ENCODE measurements at regions not wholly inside any gene's neighbourhood (a gene's known extent, or its start where the extent isn't known, plus 50 kb on each side); places are given as distances from the start of the nearest gene placed in this dataset.

DNA sequence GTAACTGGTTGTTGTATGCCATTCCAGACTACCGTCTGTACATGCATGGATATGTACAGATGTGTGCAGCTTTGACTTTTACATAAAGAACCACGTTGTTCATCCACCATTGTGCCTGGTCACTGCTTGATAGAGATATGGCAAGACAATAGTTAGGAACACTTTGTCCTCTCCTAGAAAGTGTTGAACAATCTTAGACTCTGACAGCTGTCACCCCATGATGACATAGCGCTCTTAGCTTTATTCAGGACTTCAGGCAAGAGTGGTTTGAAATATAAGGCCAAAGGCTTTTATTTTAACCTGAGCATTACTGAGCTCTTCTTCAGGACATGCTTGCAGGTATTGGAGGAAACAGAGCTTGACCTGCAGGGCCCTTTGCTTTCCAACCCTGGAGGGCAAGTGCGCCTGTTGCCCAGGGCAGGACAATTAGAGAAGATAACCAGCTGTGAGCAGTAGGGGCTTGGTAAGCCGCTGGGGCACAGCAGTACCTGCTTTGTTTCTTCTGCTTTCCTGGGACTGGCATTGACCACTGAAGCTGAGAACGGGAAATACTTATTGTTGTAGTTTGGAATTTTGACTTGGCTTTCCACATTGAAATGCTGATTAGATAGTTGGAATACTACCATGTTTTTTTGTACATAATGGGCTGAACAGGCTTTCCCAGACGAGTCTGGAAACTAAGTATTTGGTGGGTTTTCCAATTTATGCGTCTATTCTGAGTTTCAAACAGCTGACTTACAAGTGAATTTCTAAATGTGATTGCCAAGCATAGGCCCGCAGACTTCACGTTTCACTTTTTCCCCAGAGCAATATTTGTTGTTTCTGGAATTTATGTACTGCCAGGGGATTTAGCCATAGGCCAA lies 51.1 kb downstream of the GARRE1 start:
- DNase-seq: no peak

DNA sequence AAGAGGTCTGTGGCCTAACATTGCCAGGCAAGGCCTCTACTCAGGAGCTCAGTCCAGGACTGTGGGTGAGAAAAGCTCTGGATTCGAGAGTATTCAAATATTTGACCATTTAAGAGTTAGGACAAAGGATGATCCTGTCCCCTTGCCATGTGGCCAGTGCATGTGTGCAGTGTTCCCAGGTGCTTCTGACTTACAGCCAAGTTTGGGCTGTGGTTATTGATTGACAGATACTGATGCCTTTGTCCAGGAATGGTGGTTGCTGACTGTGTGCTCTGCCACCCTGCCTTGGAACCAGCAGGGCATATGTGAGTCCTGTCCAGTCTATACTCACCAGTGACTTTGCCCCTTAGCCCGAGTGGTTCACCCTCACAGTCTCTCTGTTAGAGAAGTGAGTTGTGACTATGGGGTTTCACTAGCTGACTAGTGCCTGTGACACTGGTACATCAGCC lies 51.9 kb downstream of the GARRE1 start:
- no peak for DNase-seq

DNA sequence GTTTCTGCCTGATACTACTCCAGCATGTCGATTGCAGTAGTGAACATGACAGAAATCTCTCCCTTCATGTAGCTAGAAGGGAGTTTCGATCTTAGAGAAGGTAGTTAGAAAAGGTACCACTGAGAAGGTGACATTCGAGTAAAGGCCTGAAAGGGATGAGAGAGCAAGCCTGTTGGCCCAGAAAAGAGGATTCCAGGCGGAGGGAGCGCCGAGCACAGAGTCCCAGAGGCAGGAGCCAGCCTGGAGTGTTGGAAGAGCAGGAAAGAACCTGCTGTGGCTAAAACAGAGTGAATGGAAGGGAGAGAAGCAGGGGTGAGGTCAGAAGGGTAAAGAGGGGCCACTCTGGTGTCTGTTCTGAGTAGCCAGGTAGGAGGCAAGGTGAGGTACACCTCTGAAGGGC lies 52.5 kb downstream of the GARRE1 start:
- DNase-seq: no peak

DNA sequence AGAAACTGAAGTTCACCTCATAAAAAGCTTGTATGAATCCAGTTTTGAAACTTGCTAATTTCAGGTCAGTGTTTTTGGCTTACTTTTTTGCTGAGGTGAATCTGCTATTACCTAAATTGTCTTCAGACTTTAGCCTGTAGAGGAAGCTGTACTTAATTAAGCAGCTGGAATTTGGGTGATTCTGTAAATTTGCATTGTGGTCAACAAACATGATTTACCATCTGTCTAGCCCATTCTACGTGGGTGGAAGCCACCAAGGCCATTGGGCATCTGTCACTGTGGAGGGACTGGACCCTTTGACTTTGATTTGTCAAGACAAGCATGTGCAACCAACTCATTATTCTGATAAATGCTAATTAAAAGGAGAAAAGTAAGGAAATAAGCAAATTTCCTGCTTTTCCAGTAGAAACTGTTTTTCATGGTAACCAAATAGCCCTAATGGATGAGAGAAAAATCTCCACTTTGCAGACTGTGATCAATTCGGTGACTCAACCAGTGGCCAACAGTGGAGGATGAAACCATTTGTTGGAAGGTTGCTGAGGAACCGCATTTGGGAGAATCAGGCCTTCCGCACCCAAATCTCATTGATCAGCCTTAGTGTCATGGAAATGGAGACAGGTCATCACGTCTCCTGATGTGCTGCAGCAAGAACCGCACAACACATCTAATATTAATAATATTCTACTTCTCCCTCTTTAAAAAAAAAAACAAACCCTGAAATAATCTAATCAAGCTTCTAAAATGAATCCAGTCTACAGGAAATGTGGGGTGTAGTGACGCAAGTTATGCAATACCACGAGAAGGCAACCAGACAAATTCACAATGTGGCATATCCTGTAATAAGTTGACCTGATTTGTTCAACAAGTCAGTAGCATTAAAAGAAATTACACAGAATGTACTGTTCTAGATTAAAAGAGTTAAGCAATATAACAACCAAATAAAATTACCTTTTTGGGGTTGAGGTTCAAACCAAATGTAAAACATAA lies 54.3 kb downstream of the GARRE1 start:
- DNase-seq: peak; percentile 35

DNA sequence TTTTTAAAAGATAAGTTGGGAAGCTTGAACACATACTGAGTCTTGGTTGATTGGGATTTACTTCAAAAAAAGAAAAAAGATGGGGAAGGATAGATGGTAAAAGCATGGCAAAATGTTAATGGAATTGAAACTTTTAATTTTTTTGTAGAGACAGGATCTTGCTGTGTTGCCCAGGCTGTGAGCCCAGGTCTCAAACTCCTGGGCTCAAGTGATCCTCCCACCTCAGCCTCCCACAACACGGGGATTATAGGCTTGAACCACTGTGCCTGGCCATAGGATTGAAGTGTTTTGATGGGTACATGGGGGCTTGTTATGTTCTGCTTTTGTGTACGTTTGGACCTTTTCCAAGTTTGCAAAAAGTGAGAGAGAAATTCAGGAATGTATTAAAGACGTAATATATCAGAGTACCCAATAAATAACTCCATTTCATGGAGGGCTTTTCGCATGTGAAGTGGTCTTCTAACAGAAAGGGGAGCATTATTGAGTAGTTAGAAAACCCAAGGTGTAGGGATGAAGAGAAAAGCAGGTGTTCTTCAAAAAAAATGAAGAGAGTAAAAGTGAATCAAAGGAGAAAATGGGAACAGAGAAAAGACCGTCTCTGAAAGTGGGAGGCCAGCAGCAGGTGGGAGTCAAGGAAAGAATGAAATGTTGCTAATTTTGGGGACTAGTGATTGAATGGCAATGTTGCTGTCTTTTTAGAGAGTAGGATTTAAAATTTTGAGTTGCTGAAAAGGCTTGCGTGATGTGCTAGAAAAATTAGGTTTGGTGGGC lies 55.2 kb downstream of the GARRE1 start:
- DNase-seq: no peak

DNA sequence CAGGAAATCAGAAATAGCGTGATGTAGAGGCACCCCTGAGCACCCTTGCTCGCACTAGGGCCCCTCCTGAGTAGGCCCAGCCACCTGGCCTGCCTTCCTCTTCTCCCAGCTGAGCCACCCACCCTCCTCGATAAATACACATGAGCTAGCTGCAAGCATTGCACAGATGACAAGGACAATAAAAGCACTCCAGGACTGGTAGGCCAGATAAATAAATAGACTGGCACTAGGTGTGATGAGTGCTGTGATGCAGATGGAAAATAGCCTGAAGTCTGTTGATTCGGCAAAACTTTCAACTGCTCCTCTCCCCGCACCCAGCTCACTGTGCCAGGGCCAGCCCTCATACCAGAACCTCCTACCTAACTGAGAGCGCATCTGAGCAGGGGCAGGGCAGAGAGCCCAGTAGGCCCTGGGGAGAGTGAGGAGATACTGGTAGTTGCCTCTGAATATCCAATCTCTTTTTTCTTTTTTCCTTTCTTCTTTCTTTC lies 54.5 kb upstream of the GPI start:
- no peak for DNase-seq

DNA sequence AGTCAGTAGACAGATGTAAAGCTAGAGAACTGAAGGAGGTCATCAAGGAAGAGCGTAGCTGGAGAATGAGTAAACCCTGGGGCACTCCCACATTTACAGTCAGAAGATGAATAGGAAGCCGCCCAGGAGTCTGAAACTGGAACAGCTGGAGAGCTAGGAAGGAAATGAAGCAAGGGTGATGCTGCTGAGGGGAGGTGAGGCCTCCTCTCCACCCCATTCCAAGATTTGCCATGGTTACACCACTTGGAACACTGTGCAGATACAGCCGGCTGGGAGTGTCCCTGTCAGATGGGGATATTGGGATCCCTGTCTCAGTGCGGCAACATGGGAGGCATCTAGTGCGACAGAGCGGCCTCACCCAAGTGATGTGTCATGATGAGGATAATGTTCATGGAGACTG lies 51.8 kb upstream of the GPI start:
- no peak for DNase-seq

DNA sequence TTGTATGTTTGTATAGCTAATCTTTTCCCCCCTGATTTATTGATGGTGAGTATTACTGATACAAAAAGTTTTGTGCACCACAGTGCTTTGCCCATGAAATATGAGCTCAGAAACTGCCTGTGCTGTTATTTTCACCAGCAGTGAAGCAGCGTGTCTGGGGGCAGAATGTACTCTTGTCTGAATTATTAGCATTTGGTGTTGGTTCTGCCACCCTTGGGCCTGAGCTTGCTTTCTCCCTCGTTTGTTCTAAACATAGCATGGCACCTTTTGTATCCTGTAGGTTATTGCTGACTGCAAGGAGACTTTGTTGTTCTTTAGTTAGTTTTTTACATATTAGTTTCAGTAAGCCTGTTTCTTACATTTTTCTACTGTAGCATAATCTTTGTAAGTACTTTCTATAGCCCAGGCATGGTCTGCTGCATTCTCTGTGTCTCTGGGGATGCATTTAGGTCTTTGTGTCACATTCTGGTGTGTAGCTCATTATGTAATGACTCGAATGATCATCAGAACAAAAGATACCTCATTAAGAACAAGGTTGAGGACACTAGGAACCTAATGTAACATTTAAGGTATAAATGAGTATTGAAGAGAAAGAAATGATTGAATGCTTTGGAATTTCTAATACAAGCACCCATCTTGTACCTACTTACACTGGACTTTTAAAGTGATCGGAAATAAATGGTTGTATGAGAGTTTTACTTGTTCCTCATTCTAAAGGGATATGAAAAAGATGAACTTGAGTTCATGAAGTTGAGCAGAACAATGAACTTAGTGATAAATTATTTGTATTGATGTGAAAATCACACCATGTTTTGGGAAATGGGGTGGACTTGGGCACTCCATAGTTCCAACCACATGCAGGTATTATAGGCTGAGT lies 50.3 kb upstream of the GPI start:
- no peak for DNase-seq
